HCT116 (cell line): ENCODE measurements at regions not wholly inside any gene's neighbourhood (a gene's known extent, or its start where the extent isn't known, plus 50 kb on each side); places are given as distances from the start of the nearest gene placed in this dataset.

Experiments used
- EZH2phosphoT487 ChIP-seq: fragments of 200-600 bp; IDR thresholded peaks from 2 replicates; pipeline ENCODE4 v1.6.1; 2018; ENCODE audit warnings: antibody characterized with exemption, borderline replicate concordance
- POLR2A ChIP-seq: IDR thresholded peaks from 2 replicates; pipeline ENCODE4 v1.7.0; 2011; ENCODE audit warnings: borderline replicate concordance; ENCODE audit not compliant: insufficient read depth, insufficient read length; ENCODE audit errors: extremely low read depth
- TF ChIP-seq, protein P1 (sequence below), 3 experiments: fragments of 200-600 bp in 1 of 3; sonication (generic) in 1 of 3; IDR thresholded peaks in 2 of 3; conservative IDR thresholded peaks in 1 of 3; 2 replicates each; pipeline ENCODE4 v1.5.1; 2012 to 2017; ENCODE audit warnings: low read depth in 2 of 3, low read length in 2 of 3, antibody characterized with exemption in 1 of 3, borderline replicate concordance in 1 of 3, control low read depth in 1 of 3, mild to moderate bottlenecking in 1 of 3, mixed read lengths in 1 of 3, mixed run types in 1 of 3, moderate library complexity in 1 of 3; ENCODE audit not compliant: insufficient read depth in 1 of 3

DNA sequence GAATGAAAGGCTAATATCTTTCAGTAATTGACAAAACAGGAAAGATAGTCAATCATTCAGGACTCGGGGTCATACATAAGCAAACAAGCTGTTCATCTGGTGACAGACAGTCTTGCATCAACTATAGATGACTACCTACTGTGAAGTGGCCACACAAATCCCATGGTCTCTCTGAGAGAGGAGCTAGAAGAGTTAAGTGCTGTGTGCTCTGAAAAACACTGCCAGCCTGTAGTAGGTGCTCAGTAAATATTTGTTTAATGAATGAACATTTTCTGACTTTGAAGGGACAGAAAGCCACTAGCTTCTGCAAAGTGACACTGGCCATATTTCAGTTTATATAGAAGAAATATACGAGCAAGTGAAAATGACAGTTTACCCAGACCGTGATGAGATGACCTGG, 184.0 kb upstream of the CHAC2 start:
- no peak for TF ChIP-seq POLR2A
- TF ChIP-seq, protein P1, sequence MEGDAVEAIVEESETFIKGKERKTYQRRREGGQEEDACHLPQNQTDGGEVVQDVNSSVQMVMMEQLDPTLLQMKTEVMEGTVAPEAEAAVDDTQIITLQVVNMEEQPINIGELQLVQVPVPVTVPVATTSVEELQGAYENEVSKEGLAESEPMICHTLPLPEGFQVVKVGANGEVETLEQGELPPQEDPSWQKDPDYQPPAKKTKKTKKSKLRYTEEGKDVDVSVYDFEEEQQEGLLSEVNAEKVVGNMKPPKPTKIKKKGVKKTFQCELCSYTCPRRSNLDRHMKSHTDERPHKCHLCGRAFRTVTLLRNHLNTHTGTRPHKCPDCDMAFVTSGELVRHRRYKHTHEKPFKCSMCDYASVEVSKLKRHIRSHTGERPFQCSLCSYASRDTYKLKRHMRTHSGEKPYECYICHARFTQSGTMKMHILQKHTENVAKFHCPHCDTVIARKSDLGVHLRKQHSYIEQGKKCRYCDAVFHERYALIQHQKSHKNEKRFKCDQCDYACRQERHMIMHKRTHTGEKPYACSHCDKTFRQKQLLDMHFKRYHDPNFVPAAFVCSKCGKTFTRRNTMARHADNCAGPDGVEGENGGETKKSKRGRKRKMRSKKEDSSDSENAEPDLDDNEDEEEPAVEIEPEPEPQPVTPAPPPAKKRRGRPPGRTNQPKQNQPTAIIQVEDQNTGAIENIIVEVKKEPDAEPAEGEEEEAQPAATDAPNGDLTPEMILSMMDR (IDR thresholded peaks at IDR 0.05 in 2 of 3, conservative IDR thresholded peaks at IDR 0.05 in 1 of 3; ENCODE audit: borderline replicate concordance in 1 of 3, insufficient read depth in 1 of 3, low read depth in 2 of 3, low read length in 2 of 3), result no peak
- TF ChIP-seq EZH2phosphoT487, result no peak
